GM18499 (cell line): ENCODE measurements at regions not wholly inside any gene's neighbourhood (a gene's known extent, or its start where the extent isn't known, plus 50 kb on each side); places are given as distances from the start of the nearest gene placed in this dataset.

Experiments
- ATAC-seq: cut with Tn5 transposase; IDR thresholded peaks from one replicate; pipeline ENCODE4 v1.9.1; 2021; ENCODE audit warnings: moderate number of reproducible peaks; ENCODE audit not compliant: insufficient read depth, unreplicated experiment

DNA sequence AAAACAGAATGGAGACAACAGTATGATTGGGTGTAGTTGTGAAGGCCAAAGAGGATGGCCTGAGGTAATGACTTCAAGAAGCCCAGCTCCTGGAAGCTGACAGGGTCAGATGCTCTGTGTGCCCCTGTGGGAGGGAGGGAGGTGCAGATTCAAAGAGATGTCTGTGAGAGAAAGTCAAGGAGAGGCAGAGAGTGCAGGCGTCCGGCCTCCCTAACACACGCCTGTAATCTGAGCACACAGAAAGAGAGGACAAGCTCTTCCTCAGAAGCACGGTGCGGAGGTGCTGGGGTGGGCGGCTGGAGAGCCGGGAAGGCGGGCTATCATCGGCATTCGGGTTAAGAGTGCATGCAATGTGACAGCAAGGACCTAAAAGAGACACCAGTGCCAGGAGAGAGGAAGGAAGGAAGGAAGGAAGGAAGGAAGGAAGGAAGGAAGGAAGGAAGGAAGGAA lies 238.2 kb upstream of the HES1 start:
- no peak for ATAC-seq

DNA sequence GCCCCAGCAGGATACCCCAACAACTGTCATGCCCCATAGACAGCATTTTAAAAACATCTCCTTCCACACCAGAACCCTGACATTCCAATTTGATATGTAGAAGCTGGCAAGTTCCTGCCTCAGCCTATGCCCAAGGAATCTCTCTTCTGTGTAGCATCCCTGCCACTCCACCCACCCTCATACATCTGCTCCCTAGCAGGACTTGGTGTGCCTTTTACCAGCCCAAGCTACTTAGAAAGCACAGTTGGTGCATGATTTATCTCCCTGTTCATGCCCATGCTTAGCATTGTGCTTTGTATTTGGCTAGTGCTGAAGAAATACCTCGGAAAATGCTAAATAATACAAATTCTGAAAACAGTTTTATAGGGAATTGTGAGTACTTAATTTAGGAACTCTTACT lies 236.9 kb upstream of the HES1 start:
- no peak for ATAC-seq

DNA sequence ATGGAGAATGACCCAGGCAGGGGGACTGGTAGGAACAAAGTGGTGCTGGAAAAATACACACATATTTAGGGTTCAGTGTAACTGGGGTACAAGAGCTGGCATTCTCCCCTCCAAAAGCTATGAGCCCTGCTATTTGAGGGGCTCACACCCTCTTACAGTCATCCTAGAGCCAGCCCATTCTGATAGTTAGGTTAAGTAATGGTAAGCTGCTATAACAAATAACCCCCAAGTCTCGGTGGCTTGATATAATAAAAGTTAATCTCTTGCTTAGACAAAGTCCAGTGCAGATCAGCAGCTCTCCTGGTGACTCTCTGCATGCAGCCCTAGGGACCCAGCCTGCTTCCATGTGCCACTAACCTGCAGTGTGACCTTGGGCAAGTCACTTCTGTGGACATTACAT lies 234.9 kb upstream of the HES1 start:
- ATAC-seq: no peak

DNA sequence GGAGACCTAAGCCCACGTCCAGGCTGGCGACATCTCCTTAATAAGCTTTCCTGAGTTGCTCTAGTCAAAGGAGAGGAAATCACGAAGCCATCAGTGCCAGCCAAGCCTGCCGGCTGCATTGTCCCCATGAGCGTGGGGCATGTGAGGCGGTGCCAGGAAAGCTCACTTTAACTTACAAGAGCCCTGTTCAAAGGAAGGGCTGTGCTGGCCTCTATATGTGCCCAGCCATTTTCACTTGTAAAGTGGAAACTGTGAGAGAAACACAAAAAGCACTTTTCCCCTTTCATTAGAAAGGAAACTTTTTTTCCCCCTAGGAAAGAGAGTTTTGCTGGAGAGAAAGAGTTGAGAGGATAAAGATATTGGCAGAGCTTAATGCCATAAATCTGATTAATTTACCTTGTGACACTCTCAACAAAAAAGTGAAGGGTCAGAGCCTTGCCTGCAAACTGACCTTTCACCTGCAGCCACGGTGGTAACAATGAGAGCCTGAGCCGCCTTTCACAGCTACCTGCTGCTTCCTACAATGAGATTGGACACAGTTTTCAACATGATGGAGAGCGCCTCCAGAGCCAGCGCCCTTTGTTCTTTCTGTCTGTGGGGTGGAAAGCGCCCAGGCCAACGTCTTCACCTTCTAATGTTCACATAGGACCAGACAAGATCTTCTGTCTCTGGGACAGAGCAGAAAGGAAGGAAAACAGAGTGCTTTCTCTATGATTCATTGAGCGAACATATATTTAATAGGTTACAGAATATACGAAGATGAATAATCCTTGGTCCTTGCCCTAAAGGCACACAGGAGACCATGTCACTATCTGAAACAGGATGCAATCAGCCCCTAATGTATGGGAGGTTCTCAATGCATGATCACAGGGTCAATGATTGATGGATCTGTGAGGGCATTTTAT lies 233.1 kb upstream of the HES1 start:
- ATAC-seq: no peak

DNA sequence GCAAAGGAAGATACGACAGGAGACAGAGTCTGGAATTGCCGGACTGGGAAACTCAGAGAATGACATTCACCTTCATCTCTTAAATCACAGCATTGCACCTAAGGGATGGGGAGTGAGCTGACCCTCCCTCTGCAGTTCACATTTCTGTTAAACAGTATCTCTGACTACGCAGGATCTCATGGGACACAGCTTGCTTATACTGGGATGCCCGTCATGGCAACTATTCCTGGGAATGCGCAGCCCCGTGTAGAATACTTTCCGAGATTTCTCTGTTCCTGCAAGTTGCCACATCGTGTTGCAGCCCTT lies 232.5 kb upstream of the HES1 start:
- ATAC-seq: no peak

DNA sequence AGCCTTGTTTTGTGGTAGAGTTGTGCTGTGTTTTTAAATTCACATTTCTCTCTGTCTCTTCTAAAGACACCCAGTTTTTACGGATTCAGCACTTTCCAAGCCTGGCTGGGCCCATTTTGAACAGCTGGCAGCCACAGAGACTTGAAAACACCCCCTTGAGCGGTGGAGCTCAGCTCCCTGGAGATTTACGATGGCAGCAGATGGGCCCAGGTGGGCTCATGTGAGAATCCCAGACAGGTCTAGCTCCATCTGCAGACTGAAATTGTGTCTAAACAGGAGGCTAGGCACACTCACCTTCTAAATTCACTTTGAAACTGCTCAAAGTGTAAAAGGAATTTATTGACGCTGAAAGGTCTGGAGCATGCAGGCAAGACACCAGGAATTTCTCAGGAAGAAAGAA lies 232.0 kb upstream of the HES1 start:
- ATAC-seq: no peak

DNA sequence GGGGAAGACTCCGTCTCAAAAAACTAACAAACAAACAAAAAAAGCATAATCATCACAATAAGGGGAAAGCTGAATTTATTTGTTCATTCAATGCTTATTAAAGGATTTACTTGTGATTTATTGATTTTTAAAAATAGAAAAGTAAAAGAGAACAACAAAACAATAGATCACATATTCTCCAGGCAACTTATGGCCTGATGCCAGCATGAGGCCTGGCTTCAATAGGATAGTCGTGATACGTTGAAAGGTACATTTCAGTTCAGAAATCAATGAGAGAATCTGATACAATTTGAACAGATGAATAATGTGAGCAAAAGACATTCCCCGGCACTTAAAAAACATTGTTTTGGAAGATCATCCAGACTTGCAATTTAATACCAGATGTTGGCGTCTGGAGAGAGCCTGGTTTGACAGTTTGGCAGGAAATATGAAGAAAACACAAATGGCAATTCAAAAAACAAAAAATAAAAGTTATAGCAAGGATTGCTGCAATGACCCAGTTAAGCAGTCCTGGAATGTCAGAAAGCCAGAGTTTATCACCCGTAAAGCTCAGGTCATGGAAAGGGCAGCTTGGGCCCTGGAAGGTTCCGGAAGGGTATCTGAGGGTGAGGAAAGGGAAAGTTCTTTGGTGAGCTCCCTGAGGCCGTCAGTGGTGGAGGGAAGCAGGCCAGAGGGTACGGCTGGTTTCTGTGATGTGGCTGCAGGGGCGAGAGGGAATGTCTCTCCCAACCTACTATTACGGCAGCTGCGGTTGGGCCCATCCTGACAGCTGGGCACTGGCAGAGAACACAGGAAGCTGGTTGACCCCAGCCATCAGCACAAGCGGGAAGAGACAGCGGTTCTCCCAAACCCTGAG lies 230.2 kb upstream of the HES1 start:
- no peak for ATAC-seq

DNA sequence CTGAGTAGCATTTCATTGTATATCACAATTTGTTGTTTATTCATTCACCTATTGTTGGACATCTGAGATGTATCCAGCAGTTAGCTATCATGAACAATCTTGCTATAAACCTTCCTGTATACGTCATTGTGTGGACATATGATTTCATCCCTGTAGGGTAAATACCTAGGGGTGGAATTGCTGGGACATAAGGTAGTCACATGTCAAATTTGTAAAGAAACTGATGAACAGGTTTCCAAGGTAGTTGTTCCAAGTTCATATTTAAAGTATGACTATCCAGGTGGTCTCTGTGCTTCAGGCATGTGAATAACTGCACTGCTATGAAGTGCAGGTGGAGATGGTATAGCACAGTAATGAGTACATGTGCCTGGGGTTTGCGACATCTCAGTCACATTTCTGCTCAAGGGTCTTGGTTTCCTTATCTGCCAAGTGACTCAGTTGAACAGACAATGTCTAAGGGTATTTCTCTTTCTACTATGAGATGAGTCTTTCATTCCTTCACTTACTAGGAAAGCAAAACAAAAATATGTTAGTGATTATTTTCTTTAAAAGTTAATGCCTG lies 229.0 kb upstream of the HES1 start:
- no peak for ATAC-seq

DNA sequence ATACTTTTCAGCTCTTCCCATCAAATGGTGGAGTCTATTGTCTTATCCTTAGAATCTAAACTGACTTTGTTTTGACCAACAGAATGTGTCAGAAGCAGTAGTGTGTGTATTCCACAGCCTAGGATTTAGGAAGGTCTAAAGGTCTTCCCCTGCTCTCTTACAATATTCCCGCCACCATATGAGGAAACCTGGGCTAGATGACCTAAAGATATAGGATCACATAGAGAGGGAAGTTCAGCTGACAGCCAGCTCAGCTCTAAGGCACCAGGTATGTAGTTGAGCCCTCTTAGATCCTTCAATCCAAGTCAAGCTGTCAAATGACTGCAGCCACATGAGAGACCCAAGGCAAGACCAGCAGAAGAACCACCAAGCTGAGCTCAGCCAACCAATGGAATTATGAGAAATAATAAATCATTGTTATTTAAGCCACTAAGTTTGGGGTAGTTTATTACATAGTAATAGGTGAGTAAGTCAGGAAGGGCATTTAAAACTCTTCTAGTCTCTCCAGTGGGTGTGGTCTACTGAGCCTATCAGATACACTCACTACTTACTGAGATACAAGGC lies 227.7 kb upstream of the HES1 start:
- no peak for ATAC-seq

DNA sequence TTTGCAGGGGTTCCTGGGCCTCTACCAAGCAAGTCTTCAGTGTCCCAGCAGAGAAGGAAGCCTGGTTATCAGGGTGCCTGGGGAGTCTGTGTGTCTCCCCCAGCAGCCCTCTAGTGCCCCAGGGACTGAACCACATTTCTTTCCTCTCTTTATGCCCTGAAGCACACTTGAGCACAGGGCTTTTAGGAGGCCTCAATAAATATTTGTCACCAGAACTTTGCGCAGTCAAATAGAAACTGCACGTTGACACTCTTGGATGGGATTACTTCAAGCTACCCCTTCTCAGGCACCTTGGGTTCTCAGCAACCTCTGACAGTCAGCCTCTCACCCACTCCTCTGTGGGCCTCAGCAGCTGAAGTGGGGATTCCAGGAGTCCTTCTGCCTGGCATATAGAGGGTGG lies 226.6 kb upstream of the HES1 start:
- ATAC-seq: peak; percentile 82

DNA sequence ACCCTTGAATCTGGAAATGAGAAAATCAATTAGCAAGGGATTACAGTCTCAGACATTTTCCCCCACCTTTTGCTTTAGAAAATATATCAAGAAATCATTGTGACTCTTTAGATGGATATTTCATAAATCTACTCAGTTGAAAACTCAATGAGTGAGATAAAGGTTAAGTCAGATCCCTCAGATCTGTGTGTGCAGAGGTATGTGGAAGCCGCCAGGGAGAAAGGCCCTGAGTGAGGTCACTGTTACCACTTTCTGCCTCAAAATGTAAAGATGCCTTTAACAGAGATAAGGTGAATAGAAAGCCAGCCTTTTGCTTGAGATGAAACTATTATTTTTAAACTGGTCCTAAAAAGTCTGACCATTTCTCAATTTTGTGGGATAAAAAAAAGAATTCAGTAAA lies 225.6 kb upstream of the HES1 start:
- no peak for ATAC-seq

DNA sequence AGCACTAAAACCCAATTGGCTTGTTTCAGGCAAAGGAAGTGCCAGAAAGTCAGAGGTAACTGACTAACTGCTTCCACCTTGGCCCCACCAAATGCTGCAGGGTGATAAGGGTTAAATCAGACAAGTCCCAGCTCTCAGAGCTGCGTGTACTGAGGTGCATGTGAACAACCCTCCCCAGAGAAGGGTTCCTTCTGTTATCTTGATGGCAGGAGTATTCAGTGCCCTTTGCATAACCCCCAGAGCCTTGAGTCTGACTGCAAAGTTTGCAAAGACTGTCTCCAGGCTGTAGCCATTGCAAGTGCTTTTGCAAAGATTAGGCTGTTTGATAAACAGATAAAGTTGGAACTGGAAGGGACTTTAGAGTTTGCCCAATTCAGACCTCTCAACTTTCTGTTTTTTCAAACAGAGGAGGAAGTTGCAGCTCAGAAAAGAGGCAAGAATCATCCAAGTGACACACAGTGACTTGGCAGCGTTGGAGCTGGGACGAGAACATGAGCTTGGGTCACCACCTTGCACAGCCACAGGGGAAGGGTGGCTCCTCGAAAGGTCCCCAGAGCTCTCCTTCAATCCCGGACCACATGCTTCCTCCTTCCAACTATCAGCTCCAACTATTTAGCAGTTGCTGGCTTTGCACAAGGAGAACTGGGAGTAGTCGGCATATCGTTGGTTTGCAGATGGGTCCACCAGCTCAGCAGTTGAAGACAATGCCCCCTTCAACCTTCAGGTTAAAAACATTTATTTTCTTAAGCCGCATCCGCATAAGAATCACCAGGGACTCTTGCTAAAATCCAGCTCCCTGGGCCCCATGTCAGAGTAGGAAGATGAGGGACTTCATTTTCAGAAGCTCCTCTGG lies 224.8 kb upstream of the HES1 start:
- ATAC-seq: no peak

DNA sequence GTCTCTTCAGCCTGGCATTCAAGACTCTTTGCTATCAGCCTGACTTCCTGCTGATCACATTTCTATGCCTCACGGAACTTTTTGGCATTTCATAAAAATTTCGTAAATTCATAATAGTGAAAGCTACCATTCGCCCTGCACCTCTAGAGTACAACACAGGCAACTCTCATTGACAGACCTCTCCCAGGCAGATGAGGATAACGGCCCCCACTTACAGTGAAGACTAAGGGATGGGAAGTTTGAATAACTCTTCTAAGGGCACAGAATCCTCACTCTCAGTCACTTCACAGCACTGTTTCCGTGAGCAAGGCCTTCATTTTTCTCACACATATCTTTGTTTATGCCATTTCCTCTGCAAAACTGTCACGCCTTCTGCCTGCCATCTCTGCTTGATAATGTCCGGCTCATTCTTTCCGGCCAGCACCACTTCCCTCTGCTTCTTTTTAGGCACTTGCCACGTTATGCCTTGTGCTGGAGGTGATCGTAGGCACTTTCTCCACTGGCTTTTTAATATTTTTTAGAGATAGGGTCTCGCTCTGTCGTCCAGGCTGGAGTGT lies 224.1 kb upstream of the HES1 start:
- no peak for ATAC-seq

DNA sequence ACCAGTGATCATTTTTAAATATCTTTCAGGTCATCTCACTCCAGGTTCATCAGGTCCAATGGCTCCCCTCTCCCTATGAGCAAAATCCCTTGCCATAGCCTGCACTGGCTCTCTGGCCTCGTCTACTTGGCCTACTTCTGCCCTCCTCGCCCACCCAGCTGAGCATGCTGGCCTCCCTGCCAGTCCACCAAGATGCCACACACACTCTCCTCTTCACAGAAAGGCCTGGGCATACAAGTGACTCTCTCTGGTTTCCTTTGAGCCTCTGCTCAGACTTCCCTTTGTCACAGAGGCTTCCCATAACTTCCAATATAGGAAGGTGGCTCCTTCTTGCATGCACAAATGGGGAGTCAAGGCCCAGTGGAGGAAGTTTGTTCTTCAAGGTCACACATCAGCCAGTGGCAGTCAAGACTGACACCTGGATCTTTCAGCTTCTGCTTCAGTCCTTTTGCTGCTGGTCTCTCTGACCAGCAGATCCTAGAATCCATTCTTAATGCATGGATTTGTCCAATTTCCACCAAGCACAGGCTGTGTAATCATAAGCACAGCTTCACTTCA lies 223.2 kb upstream of the HES1 start:
- no peak for ATAC-seq

DNA sequence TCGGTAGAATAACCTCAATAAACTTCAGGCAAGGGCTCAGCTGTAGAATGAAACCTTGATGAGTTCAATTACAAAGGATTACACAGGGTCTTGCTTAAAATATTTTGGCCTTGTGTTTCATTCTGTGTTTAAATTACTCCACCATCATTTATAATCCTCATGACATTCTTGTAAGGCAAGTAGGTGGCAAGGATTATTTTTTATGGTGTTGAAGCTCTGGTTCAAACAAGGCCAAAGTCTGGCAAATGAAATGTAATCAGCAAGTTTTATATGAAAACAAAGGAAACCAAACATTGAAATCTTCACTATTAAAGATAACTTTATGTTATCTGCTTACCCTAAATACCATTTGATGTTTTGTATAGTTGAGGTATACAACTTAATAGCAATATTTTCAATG lies 221.3 kb upstream of the HES1 start:
- ATAC-seq: no peak

DNA sequence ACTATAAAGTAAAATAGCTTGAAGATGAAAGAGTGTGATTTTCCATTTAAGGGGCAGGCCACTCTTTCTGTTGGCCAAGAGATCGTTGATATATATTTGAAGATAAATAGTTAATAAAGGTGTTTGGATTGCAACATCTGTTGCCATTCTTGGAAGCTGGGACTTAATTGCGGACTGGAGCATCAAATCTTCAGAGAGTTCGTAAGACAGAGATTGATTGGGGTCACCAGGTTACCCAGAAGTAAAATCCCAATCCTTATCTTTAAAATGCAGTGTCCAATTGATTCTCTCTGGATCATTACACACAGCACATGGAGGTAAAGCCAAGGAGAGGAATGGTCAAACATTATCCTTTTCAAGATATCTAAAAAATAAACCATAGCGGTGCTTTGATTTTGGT lies 220.8 kb upstream of the HES1 start:
- no peak for ATAC-seq

DNA sequence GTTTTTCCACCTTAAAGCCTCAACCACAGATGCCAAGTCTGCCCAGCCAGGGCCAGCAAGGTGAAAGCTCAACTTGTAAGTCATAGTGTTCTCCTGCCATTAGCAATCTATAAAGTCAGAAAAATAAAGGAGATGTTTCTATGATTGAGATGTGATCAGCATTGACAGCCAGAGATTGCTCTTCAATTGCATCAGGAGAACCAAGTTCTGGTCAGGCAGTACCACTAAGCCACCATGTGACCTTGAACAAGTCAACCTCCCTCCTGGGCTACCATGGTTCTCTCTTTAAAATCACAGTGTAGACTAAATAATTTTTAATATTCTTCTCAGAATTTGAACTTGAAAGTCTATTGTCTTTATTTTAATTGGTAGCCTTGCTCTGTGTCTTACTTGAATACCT lies 220.3 kb upstream of the HES1 start:
- no peak for ATAC-seq

DNA sequence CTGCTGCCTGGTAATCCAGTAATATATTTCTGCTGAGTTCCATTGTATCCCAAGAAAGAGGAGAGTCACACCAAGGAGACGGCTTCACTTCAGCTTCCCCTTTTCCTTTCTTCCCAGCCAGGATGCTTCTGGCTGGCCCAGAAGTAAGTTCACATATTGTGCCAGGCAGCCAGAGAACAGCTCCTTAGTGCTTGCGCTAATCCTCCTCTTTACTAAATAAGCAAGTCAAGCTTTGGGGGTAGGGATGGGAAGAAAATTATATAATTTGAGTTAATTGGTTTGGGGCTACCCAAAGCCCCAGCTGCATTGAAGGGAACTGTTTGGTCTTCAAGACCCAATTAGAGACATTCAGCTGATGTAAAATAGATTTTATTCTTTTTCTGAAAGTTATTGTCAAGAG lies 218.8 kb upstream of the HES1 start:
- no peak for ATAC-seq

DNA sequence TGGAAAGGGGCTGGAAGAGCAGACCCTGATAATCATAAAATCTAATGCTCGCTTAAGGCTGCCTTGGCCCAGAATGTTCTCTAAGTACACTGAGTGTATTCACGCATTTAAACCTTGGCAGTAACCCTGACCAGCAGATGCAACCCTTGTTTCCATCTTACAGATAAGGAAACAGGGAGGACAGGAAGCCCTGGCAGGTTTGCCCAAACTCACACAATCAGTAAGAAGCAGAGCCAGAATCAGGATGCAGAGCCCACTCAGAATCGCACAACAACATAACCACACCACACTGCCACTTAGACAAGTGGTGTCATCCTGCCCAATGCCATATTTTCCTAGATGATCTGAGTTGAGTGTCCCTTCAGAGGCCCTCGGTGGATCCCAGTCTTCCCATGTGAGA lies 214.5 kb upstream of the HES1 start:
- ATAC-seq: no peak
